ENCODE measurements at regions not wholly inside any gene's neighbourhood (a gene's known extent, or its start where the extent isn't known, plus 50 kb on each side); places are given as distances from the start of the nearest gene placed in this dataset.
A peak's percentile ranks its signal among the peaks of the same experiment; 100 is the strongest.

- peak; percentile 80 for DNase-seq
Measured at GRCh38 chr2:215684448-215685237, 248.8 kb upstream of the FN1 start.

GRCh38 chr2:215683295-215683694, 247.4 kb upstream of the FN1 start:
- no peak for DNase-seq

- no peak for DNase-seq
Measured at GRCh38 chr2:215681799-215682596, 246.1 kb upstream of the FN1 start.

- peak; percentile 81 for DNase-seq
Measured at GRCh38 chr2:215680605-215681598, 245.0 kb upstream of the FN1 start.

- DNase-seq: no peak
Measured at GRCh38 chr2:215678094-215678493, 242.2 kb upstream of the FN1 start.

- DNase-seq: peak; percentile 73
Measured at GRCh38 chr2:215677481-215677880, 241.6 kb upstream of the FN1 start.

GRCh38 chr2:215672406-215672805, 236.5 kb upstream of the FN1 start:
- DNase-seq: no peak

DNA sequence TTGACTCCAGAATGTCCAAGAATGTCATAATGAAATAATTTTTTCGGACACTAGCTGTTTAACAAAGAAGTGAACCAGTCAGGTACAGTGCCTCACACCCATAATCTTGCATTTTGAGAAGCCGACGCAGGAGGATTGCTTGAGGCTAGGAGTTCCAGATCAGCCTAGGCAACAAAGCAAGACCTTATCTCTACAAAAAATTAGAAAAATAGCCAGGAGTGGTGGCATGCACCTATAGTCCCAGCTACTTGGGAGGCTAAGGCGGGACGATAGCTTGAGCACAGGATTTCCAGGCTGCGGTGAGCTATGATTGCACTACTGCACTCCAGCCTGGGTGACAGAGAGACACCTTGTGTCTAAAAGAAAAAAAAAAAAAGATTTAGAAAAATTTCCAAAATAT, 235.8 kb upstream of the FN1 start:
- DNase-seq: no peak

DNA sequence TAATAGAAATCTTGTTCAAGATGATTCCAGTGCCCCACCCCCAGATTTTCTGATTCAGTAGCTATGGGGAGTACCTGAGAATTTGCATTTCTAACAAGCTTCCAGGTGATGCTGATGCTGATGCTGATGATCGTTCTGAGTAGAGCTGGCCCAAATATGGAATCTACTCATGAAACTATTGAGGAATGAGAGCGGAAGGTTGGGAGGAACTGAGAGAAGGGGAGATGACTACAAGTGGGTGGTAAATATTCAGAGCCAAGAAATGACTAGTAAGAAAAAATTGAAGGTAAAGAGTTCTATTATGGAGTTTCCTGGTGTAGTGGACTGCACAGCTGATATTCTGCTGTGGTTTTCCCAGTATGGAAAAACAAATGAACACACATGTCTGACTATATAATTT, 235.4 kb upstream of the FN1 start:
- DNase-seq: no peak

- DNase-seq: no peak
Measured at GRCh38 chr2:215670396-215670795, 234.5 kb upstream of the FN1 start.

- no peak for DNase-seq
Measured at GRCh38 chr2:215668378-215668775, 232.5 kb upstream of the FN1 start.

- no peak for DNase-seq
Measured at GRCh38 chr2:215667585-215668377, 231.9 kb upstream of the FN1 start.

DNA sequence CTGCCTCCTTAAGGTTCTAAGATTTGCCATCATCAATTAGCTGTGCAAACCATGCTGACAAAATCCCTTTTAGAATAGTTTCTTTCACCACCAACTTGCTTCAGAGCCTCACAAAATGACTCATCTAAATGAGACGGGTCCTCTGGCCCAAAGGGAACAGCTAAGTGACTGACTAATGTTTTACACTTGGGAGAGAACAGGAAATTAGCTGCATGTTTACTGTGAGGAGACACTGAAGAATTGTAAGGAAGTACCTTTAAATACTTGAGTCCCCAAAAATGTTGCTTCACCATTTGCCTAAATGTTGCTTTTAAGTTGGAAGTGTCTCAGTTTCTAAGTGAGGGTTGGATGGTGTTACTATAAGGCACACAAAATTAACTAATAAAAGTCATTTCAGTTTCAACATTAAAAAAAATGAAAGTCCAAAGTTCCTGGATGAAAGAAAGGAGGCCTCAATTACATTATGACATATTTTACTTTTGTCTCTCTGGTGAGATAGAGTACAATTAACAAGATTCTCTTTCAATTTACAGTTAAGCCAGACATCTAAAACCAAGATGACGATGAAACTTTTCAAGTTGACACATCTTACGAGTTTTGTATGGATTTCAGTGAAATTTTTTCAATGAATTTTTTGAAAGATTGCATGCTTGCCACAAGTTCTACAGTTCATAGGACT, 229.1 kb upstream of the FN1 start:
- DNase-seq: peak; percentile 97

- no peak for DNase-seq
Measured at GRCh38 chr2:215662715-215663114, 226.8 kb upstream of the FN1 start.

- peak; percentile 64 for DNase-seq
Measured at GRCh38 chr2:215660687-215661086, 224.8 kb upstream of the FN1 start.

- DNase-seq: no peak
Measured at GRCh38 chr2:215659650-215660049, 223.8 kb upstream of the FN1 start.

GRCh38 chr2:215658635-215659305, 222.9 kb upstream of the FN1 start:
- peak; percentile 73 for DNase-seq

DNA sequence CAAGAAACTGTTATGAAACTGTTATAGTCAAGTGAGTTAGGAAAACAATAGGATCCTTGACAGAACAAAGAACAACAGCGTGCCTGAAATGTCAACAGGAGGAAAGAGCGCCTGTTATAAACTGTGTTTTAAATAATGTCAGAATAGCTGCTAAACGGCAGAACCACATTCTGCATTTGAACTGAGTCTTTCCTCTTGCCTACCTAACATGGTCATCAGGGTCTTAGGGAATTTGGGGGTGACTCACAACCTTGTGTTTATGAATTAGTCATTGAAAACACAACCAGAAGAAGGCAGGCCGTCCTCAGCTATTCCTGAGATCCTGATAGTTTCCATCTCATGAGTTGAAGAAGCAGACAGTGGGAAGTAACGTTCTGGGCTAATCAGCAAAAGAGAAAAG, 222.0 kb upstream of the FN1 start:
- peak; percentile 97 for DNase-seq

DNA sequence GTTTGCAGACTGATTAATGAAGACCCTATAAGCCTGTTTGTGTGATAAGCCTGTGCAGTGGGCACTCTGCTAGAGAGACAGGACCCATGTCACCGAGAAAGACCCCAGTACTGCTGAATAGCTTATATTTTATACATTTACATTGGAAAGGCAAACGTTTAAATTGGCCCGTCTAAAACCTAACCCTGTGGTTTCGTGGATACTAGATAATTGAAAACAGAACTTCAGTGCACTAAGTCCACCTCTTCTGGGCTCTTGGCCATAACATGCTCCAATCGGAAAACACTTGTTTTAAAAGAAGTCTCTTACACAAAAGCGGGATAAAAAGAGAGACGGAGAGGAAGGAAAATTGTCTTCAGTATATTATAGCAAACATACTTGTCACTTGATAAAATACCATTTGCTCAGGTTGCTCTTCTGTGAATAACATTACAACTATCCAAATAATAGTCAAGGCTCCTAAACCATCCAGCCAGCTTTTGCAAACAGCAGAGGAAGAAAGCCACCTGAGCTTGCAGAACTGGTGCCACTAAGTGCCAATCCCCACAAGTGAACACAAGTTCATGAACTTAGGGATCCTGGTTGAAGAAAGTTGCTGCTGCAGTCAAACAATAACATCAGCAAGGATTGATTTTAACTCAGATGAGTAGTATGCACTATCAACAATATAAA, 218.4 kb upstream of the FN1 start:
- DNase-seq: peak; percentile 84

Data from fibroblast of skin of scalp (primary cell).